ENCODE measurements at regions not wholly inside any gene's neighbourhood (a gene's known extent, or its start where the extent isn't known, plus 50 kb on each side); places are given as distances from the start of the nearest gene placed in this dataset.
A peak's percentile ranks its signal among the peaks of the same experiment; 100 is the strongest.

GRCh38 chr11:38680746-38681145, 2082.7 kb upstream of the RAG2 start:
- peak overlapping the region; percentile 31 for H3K4me3 Mint-ChIP-seq
- no peaks in the 10 kb centered on the region for H3K36me3 Mint-ChIP-seq
- no peaks in the 10 kb centered on the region for H3K27me3 Mint-ChIP-seq
- H3K4me1 Mint-ChIP-seq (ENCODE audit: unreplicated experiment) = no peaks in the 10 kb centered on the region
- peak overlapping the region; percentile 26 for H3K27ac Mint-ChIP-seq
- no peak for TF ChIP-seq CTCF (conservative IDR thresholded peaks at IDR 0.05)
- DNase-seq (ENCODE audit: extremely low spot score, unreplicated experiment) = no peak
- H3K9me3 Mint-ChIP-seq = no peaks in the 10 kb centered on the region

GRCh38 chr11:38680166-38680565, 2082.1 kb upstream of the RAG2 start:
- Mint-ChIP-seq H3K4me3 (no peak overlapping the region), H3K36me3 (no peaks in the 10 kb centered on the region), H3K27me3 (no peaks in the 10 kb centered on the region), H3K9me3 (no peaks in the 10 kb centered on the region), H3K27ac (peak overlapping the region; percentile 7), H3K4me1 (ENCODE audit: unreplicated experiment) (no peaks in the 10 kb centered on the region)
- TF ChIP-seq CTCF (conservative IDR thresholded peaks at IDR 0.05) = no peak
- DNase-seq (ENCODE audit: extremely low spot score, unreplicated experiment) = no peak

GRCh38 chr11:38672445-38672844, 2074.4 kb upstream of the RAG2 start:
- no peak overlapping the region for H3K4me3 Mint-ChIP-seq
- no peaks in the 10 kb centered on the region for H3K9me3 Mint-ChIP-seq

GRCh38 chr11:38667359-38667758, 2069.3 kb upstream of the RAG2 start:
- no peaks in the 10 kb centered on the region for H3K4me1 Mint-ChIP-seq (ENCODE audit: unreplicated experiment)
- no peaks in the 10 kb centered on the region for H3K9me3 Mint-ChIP-seq
- H3K27me3 Mint-ChIP-seq = no peaks in the 10 kb centered on the region
- H3K4me3 Mint-ChIP-seq = no peak overlapping the region
- H3K27ac Mint-ChIP-seq = no peak overlapping the region
- no peak for TF ChIP-seq CTCF (conservative IDR thresholded peaks at IDR 0.05)
- no peaks in the 10 kb centered on the region for H3K36me3 Mint-ChIP-seq
- DNase-seq (ENCODE audit: extremely low spot score, unreplicated experiment) = no peak

More at GRCh38 chr11:38672445-38672844, 2074.4 kb upstream of the RAG2 start:
- Mint-ChIP-seq H3K27ac (no peak overlapping the region), H3K36me3 (no peaks in the 10 kb centered on the region), H3K4me1 (ENCODE audit: unreplicated experiment) (no peaks in the 10 kb centered on the region), H3K27me3 (no peaks in the 10 kb centered on the region)
- DNase-seq (ENCODE audit: extremely low spot score, unreplicated experiment) = no peak
- TF ChIP-seq CTCF (conservative IDR thresholded peaks at IDR 0.05) = no peak

GRCh38 chr11:38648604-38649003, 2050.6 kb upstream of the RAG2 start:
- Mint-ChIP-seq H3K27ac (no peak overlapping the region), H3K9me3 (no peaks in the 10 kb centered on the region), H3K4me3 (no peak overlapping the region), H3K27me3 (no peaks in the 10 kb centered on the region), H3K4me1 (ENCODE audit: unreplicated experiment) (no peaks in the 10 kb centered on the region), H3K36me3 (no peaks in the 10 kb centered on the region)
- no peak for TF ChIP-seq CTCF (conservative IDR thresholded peaks at IDR 0.05)
- no peak for DNase-seq (ENCODE audit: extremely low spot score, unreplicated experiment)

GRCh38 chr11:38646382-38646781, 2048.3 kb upstream of the RAG2 start:
- H3K27me3 Mint-ChIP-seq = no peaks in the 10 kb centered on the region
- H3K4me1 Mint-ChIP-seq (ENCODE audit: unreplicated experiment) = no peaks in the 10 kb centered on the region
- DNase-seq (ENCODE audit: extremely low spot score, unreplicated experiment) = no peak
- H3K4me3 Mint-ChIP-seq = no peak overlapping the region
- TF ChIP-seq CTCF (conservative IDR thresholded peaks at IDR 0.05) = no peak
- no peak overlapping the region for H3K27ac Mint-ChIP-seq
- peaks cover 5% of the 10 kb centered on the region for H3K9me3 Mint-ChIP-seq
- no peaks in the 10 kb centered on the region for H3K36me3 Mint-ChIP-seq
